Urinary bladder (tissue), 3 donors: ENCODE measurements at regions not wholly inside any gene's neighbourhood (a gene's known extent, or its start where the extent isn't known, plus 50 kb on each side); places are given as distances from the start of the nearest gene placed in this dataset.

Experiments used
- DNase-seq: peaks from one replicate; pipeline ENCODE4 v3.0.0-alpha.2; 2015; ENCODE audit errors: extremely low spot score
- H3K27ac ChIP-seq: one replicate; pipeline ENCODE4 v1.5.1; 2013; ENCODE audit warnings: low read depth, mild to moderate bottlenecking, moderate library complexity
- H3K36me3 ChIP-seq: one replicate; pipeline ENCODE4 v1.6.1; 2013; ENCODE audit warnings: mild to moderate bottlenecking, moderate library complexity; ENCODE audit not compliant: insufficient read depth
- H3K4me1 ChIP-seq: one replicate; pipeline ENCODE4 v1.6.1; 2013; ENCODE audit warnings: mild to moderate bottlenecking, moderate library complexity; ENCODE audit not compliant: insufficient read depth
- H3K4me3 ChIP-seq: one replicate; pipeline ENCODE4 v1.5.1; 2013; ENCODE audit warnings: low read depth, low read length
- WGBS: extraction: QIAGEN DNeasy Blood & Tissue Kit; methylation state at CpG from one replicate; pipeline ENCODE4 v1.1.7; 2013; 5-methylcytosine and 5-hydroxymethylcytosine counted together
- donor health status: healthy with polysubstance abuse.
- donor health status: healthy.

- Histone ChIP-seq H3K27ac (no peak overlapping the region), H3K4me1 (no peaks in the 10 kb centered on the region), H3K4me3 (no peak overlapping the region), H3K36me3 (no peaks in the 10 kb centered on the region)
- WGBS: 62% methylated on average over 13 of the region's 13 CpGs
- no peak for DNase-seq
These were observed 201.4 kb upstream of the CIBAR2 start for GRCh38 chr16:85313526-85314301.

GRCh38 chr16:85314512-85314971, 202.3 kb upstream of the CIBAR2 start:
- no peaks in the 10 kb centered on the region for H3K4me1 ChIP-seq
- no peak for DNase-seq
- no peaks in the 10 kb centered on the region for H3K36me3 ChIP-seq

GRCh38 chr16:85315866-85316265, 203.6 kb upstream of the CIBAR2 start:
- H3K36me3 ChIP-seq: no peaks in the 10 kb centered on the region
- H3K4me3 ChIP-seq: no peak overlapping the region
- no peak overlapping the region for H3K27ac ChIP-seq
- WGBS: 95% methylated on average over 14 of the region's 14 CpGs
- DNase-seq: no peak
- H3K4me1 ChIP-seq: no peaks in the 10 kb centered on the region

More at GRCh38 chr16:85314512-85314971, 202.3 kb upstream of the CIBAR2 start:
- WGBS: 68% methylated on average over 11 of the region's 11 CpGs
- Histone ChIP-seq H3K27ac (no peak overlapping the region), H3K4me3 (no peak overlapping the region)

- no peak overlapping the region for H3K27ac ChIP-seq
- H3K36me3 ChIP-seq: no peaks in the 10 kb centered on the region
- H3K4me3 ChIP-seq: no peak overlapping the region
- H3K4me1 ChIP-seq: no peaks in the 10 kb centered on the region
- no peak for DNase-seq
- 69% methylated on average over 19 of the region's 19 CpGs for WGBS
These were observed 204.1 kb upstream of the CIBAR2 start for GRCh38 chr16:85316321-85316919.

GRCh38 chr16:85316944-85317343, 204.7 kb upstream of the CIBAR2 start:
- Histone ChIP-seq H3K4me3 (no peak overlapping the region), H3K27ac (no peak overlapping the region), H3K36me3 (no peaks in the 10 kb centered on the region), H3K4me1 (no peaks in the 10 kb centered on the region)
- no peak for DNase-seq
- 83% methylated on average over 9 of the region's 9 CpGs for WGBS

- H3K4me1 ChIP-seq: no peaks in the 10 kb centered on the region
- H3K4me3 ChIP-seq: no peak overlapping the region
- WGBS: 86% methylated on average over 12 of the region's 12 CpGs
- no peak overlapping the region for H3K27ac ChIP-seq
- no peaks in the 10 kb centered on the region for H3K36me3 ChIP-seq
- DNase-seq: no peak
These were observed 205.4 kb upstream of the CIBAR2 start for GRCh38 chr16:85317704-85318103.

- no peaks in the 10 kb centered on the region for H3K4me1 ChIP-seq
- no peak overlapping the region for H3K4me3 ChIP-seq
- WGBS: 91% methylated on average over 24 of the region's 24 CpGs
- no peaks in the 10 kb centered on the region for H3K36me3 ChIP-seq
- no peak for DNase-seq
- no peak overlapping the region for H3K27ac ChIP-seq
These were observed 207.1 kb upstream of the CIBAR2 start for GRCh38 chr16:85319208-85319983.

- no peaks in the 10 kb centered on the region for H3K4me1 ChIP-seq
- no peak for DNase-seq
- no peaks in the 10 kb centered on the region for H3K36me3 ChIP-seq
- WGBS: 85% methylated on average over 19 of the region's 19 CpGs
- H3K27ac ChIP-seq: no peak overlapping the region
- H3K4me3 ChIP-seq: no peak overlapping the region
These were observed 207.7 kb upstream of the CIBAR2 start for GRCh38 chr16:85319984-85320440.

- no peaks in the 10 kb centered on the region for H3K4me1 ChIP-seq
- DNase-seq: no peak
- peak overlapping the region; percentile 3 for H3K27ac ChIP-seq
These were observed 208.6 kb upstream of the CIBAR2 start for GRCh38 chr16:85320677-85321385.

GRCh38 chr16:85321509-85322271, 209.4 kb upstream of the CIBAR2 start:
- Histone ChIP-seq H3K4me3 (no peak overlapping the region), H3K36me3 (no peaks in the 10 kb centered on the region), H3K4me1 (no peaks in the 10 kb centered on the region), H3K27ac (peak overlapping the region; percentile 3)
- DNase-seq: no peak
- 11% methylated on average over 16 of the region's 16 CpGs for WGBS

More at GRCh38 chr16:85320677-85321385, 208.6 kb upstream of the CIBAR2 start:
- no peaks in the 10 kb centered on the region for H3K36me3 ChIP-seq
- H3K4me3 ChIP-seq: no peak overlapping the region
- 92% methylated on average over 11 of the region's 11 CpGs for WGBS

GRCh38 chr16:85323230-85323960, 211.1 kb upstream of the CIBAR2 start:
- Histone ChIP-seq H3K4me1 (no peaks in the 10 kb centered on the region), H3K27ac (no peak overlapping the region), H3K4me3 (no peak overlapping the region), H3K36me3 (no peaks in the 10 kb centered on the region)
- DNase-seq: no peak
- WGBS: 90% methylated on average over 14 of the region's 14 CpGs

- DNase-seq: no peak
- 97% methylated on average over 10 of the region's 10 CpGs for WGBS
- Histone ChIP-seq H3K4me3 (no peak overlapping the region), H3K4me1 (no peaks in the 10 kb centered on the region), H3K36me3 (no peaks in the 10 kb centered on the region), H3K27ac (no peak overlapping the region)
These were observed 211.6 kb upstream of the CIBAR2 start for GRCh38 chr16:85323961-85324253.
